ENCODE measurements at regions not wholly inside any gene's neighbourhood (a gene's known extent, or its start where the extent isn't known, plus 50 kb on each side); places are given as distances from the start of the nearest gene placed in this dataset.

GRCh38 chr13:84923831-84924230 is 875.4 kb downstream of the SLITRK6 start:
- BruUV-seq (replicated peaks): no TSS peak
- Histone ChIP-seq H2AFZ (ENCODE audit: low read depth, low read length, poor library complexity, severe bottlenecking) (no peak overlapping the region), H3K4me1 (ENCODE audit: control insufficient read depth in 1 of 2, insufficient read depth in 2 of 2, low read length in 2 of 2) (no peaks in the 10 kb centered on the region), H3K36me3 (ENCODE audit: control insufficient read depth in 1 of 2, insufficient read depth in 2 of 2, low read length in 2 of 2) (no peaks in the 10 kb centered on the region), H3K27ac (ENCODE audit: low read depth, low read length) (no peak overlapping the region), H3K9ac (ENCODE audit: low read length) (no peak overlapping the region), H3K9me2 (ENCODE audit: insufficient read depth) (no peaks in the 10 kb centered on the region), H3K4me3 (replicated peaks in 1 of 2; ENCODE audit: low read depth in 1 of 2, low read length in 2 of 2) (no peak overlapping the region), H3K79me2 (ENCODE audit: insufficient read depth, low read length) (no peaks in the 10 kb centered on the region), H3K9me3 (ENCODE audit: control insufficient read depth in 1 of 2, insufficient read depth in 1 of 2, low read depth in 1 of 2, low read length in 2 of 2) (no peaks in the 10 kb centered on the region), H3K4me2 (ENCODE audit: low read length) (no peak overlapping the region), H3K27me3 (ENCODE audit: insufficient read depth, low read length) (no peaks in the 10 kb centered on the region), H4K20me1 (ENCODE audit: insufficient read depth) (no peaks in the 10 kb centered on the region)
- ChIA-PET RAD21 (ENCODE audit: low non-redundant PET in 1 of 2, low total read pairs in 2 of 2, uncharacterized antibody in 2 of 2, unreplicated experiment in 2 of 2) (no interaction called here), CTCF (no interaction called here), POLR2A (no interaction called here)
- ATAC-seq (no peak), DNase-seq (ENCODE audit: low read depth, low spot score) (no peak)
- no peak for TF ChIP-seq MAX (IDR thresholded peaks at IDR 0.05)
- TF ChIP-seq RAD21 (IDR thresholded peaks at IDR 0.05; ENCODE audit: low read depth): no peak
- TF ChIP-seq ZNF274 (IDR thresholded peaks at IDR 0.05; ENCODE audit: low read depth, low read length): no peak
- no peak for TF ChIP-seq EZH2phosphoT487 (IDR thresholded peaks at IDR 0.05; ENCODE audit: borderline replicate concordance)
- no peak for TF ChIP-seq SRF (IDR thresholded peaks at IDR 0.05; ENCODE audit: low read depth)
- no peak for TF ChIP-seq ZFX (IDR thresholded peaks at IDR 0.05)
- TF ChIP-seq CEBPB (IDR thresholded peaks at IDR 0.05; ENCODE audit: low read depth): no peak
- TF ChIP-seq FOSL1 (IDR thresholded peaks at IDR 0.05; ENCODE audit: low read depth): no peak
- TF ChIP-seq ELF1 (IDR thresholded peaks at IDR 0.05; ENCODE audit: borderline replicate concordance, low read depth): no peak
- no peak for TF ChIP-seq EGR1 (IDR thresholded peaks at IDR 0.05; ENCODE audit: low read depth)
- no peak for TF ChIP-seq ZBTB33 (IDR thresholded peaks at IDR 0.05; ENCODE audit: extremely low read depth, insufficient replicate concordance, low read length)
- no peak for TF ChIP-seq CBX3 (IDR thresholded peaks at IDR 0.05; ENCODE audit: low read depth)
- intact Hi-C loops (cut with micrococcal nuclease): no loop called here

Measured in HCT116 (cell line).